ENCODE measurements at regions not wholly inside any gene's neighbourhood (a gene's known extent, or its start where the extent isn't known, plus 50 kb on each side); places are given as distances from the start of the nearest gene placed in this dataset.

DNA sequence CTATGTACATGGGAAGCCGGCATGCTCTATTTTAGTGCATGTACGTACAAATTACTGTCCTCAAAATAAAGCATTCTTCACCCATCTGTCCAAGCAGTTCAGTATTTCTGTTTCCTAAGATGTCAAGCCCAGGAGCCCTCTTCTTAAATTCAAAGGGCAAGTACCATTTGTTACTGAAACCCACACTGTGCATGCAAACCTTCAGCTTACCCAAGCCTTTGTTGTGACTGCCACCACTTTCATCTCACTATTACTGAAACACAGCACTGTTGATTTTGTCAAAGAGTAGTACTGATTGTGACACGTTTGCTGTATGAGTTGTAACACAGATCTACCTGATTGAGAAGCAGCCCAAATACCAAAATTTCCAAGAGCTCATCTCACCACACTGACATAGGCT, 390.4 kb upstream of the IZUMO3 start:
- Mint-ChIP-seq H3K9me3 (peaks cover 13% of the 10 kb centered on the region), H3K4me1 (ENCODE audit: low read depth) (no peaks in the 10 kb centered on the region), H3K27ac (no peak overlapping the region), H3K27me3 (no peaks in the 10 kb centered on the region), H3K4me3 (no peak overlapping the region), H3K36me3 (ENCODE audit: low read depth) (no peaks in the 10 kb centered on the region)
- no peaks in the 10 kb centered on the region for H3K4me1 ChIP-seq (ENCODE audit: insufficient read depth, low read length)
- H3K27ac ChIP-seq (ENCODE audit: low read depth in 1 of 2, low read length in 2 of 2), result no peak overlapping the region
- CTCF ChIA-PET, result no interaction called here
- ATAC-seq (ENCODE audit: poor library complexity) (no peak), DNase-seq (no peak)
- POLR2A ChIA-PET, result no interaction called here
- peaks cover 0 to 8% of the 10 kb centered on the region in 2 experiments for H3K9me3 ChIP-seq (ENCODE audit: control insufficient read depth in 1 of 2, insufficient read depth in 1 of 2, low read length in 2 of 2)
- no peak overlapping the region for H3K4me3 ChIP-seq (ENCODE audit: low read length)
- TF ChIP-seq, protein P1, sequence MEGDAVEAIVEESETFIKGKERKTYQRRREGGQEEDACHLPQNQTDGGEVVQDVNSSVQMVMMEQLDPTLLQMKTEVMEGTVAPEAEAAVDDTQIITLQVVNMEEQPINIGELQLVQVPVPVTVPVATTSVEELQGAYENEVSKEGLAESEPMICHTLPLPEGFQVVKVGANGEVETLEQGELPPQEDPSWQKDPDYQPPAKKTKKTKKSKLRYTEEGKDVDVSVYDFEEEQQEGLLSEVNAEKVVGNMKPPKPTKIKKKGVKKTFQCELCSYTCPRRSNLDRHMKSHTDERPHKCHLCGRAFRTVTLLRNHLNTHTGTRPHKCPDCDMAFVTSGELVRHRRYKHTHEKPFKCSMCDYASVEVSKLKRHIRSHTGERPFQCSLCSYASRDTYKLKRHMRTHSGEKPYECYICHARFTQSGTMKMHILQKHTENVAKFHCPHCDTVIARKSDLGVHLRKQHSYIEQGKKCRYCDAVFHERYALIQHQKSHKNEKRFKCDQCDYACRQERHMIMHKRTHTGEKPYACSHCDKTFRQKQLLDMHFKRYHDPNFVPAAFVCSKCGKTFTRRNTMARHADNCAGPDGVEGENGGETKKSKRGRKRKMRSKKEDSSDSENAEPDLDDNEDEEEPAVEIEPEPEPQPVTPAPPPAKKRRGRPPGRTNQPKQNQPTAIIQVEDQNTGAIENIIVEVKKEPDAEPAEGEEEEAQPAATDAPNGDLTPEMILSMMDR (IDR thresholded peaks at IDR 0.05), result no peak
- intact Hi-C loops (cut with DNase I, micrococcal nuclease), result no loop called here
- H3K36me3 ChIP-seq (ENCODE audit: insufficient read depth, low read length), result no peaks in the 10 kb centered on the region
- H3K27me3 ChIP-seq (ENCODE audit: control insufficient read depth in 1 of 2, insufficient read depth in 2 of 2, low read length in 2 of 2), result no peaks in the 10 kb centered on the region

DNA sequence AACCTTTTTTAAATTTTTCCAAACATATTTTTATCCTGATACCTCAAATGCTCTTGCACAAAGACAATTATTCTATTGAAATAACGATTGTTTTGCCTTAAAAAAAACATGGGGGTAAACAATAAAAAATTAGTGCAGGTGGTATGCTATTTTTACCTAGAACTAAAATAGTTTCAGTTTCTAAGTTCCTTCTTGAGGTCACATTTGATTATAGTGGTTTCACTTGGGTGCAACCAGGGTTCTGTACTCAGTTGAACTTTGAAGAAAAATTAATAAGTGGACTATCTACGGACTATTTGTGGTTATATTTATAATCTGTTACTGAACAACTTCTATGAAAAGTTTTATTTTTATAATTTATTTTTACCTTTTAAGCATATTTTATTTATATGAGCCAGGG, 387.1 kb upstream of the IZUMO3 start:
- H3K27ac ChIP-seq (ENCODE audit: low read depth in 1 of 2, low read length in 2 of 2), result no peak overlapping the region
- ATAC-seq (ENCODE audit: poor library complexity), result no peak
- Mint-ChIP-seq H3K27me3 (no peaks in the 10 kb centered on the region), H3K4me3 (no peak overlapping the region), H3K4me1 (ENCODE audit: low read depth) (no peaks in the 10 kb centered on the region), H3K9me3 (peaks cover 12% of the 10 kb centered on the region), H3K36me3 (ENCODE audit: low read depth) (no peaks in the 10 kb centered on the region), H3K27ac (no peak overlapping the region)
- DNase-seq, result no peak
- H3K36me3 ChIP-seq (ENCODE audit: insufficient read depth, low read length), result no peaks in the 10 kb centered on the region
- no peaks in the 10 kb centered on the region for H3K27me3 ChIP-seq (ENCODE audit: control insufficient read depth in 1 of 2, insufficient read depth in 2 of 2, low read length in 2 of 2)
- TF ChIP-seq, protein P1 (IDR thresholded peaks at IDR 0.05), result no peak
- no peaks in the 10 kb centered on the region for H3K9me3 ChIP-seq (ENCODE audit: control insufficient read depth in 1 of 2, insufficient read depth in 1 of 2, low read length in 2 of 2)
- intact Hi-C loops (cut with DNase I, micrococcal nuclease), result no loop called here
- CTCF ChIA-PET, result no interaction called here
- no peak overlapping the region for H3K4me3 ChIP-seq (ENCODE audit: low read length)
- POLR2A ChIA-PET, result no interaction called here
- no peaks in the 10 kb centered on the region for H3K4me1 ChIP-seq (ENCODE audit: insufficient read depth, low read length)

DNA sequence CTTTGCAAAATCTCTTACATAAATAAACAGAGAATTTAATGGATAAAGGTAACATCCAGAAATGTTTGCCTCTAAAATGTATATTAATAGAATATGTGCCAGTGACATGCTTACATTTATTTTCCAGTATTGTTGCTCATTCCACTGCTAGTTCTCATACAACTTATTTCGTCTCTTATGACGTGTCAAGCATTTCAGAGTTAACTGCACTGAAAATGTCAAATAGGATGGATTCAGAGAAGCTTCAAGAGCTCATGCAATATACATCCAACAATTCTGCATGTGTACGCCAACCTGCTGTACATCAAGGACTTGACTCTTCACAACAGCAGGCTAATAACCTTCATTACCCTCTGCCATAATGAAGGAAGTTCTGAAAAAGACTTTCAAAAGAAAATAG, 386.2 kb upstream of the IZUMO3 start:
- H3K4me3 ChIP-seq (ENCODE audit: low read length), result no peak overlapping the region
- H3K4me1 ChIP-seq (ENCODE audit: insufficient read depth, low read length), result no peaks in the 10 kb centered on the region
- no peaks in the 10 kb centered on the region for H3K9me3 ChIP-seq (ENCODE audit: control insufficient read depth in 1 of 2, insufficient read depth in 1 of 2, low read length in 2 of 2)
- Mint-ChIP-seq H3K27ac (no peak overlapping the region), H3K27me3 (no peaks in the 10 kb centered on the region), H3K9me3 (peaks cover 12% of the 10 kb centered on the region), H3K4me1 (ENCODE audit: low read depth) (no peaks in the 10 kb centered on the region), H3K36me3 (ENCODE audit: low read depth) (no peaks in the 10 kb centered on the region), H3K4me3 (no peak overlapping the region)
- H3K27me3 ChIP-seq (ENCODE audit: control insufficient read depth in 1 of 2, insufficient read depth in 2 of 2, low read length in 2 of 2), result no peaks in the 10 kb centered on the region
- ChIA-PET POLR2A (no interaction called here), CTCF (no interaction called here)
- intact Hi-C loops (cut with DNase I, micrococcal nuclease), result no loop called here
- H3K36me3 ChIP-seq (ENCODE audit: insufficient read depth, low read length), result no peaks in the 10 kb centered on the region
- ATAC-seq (ENCODE audit: poor library complexity), result no peak
- H3K27ac ChIP-seq (ENCODE audit: low read depth in 1 of 2, low read length in 2 of 2), result no peak overlapping the region
- no peak for DNase-seq
- TF ChIP-seq, protein P1 (IDR thresholded peaks at IDR 0.05), result no peak

Measured in CD4-positive, alpha-beta T cell (primary cell).